ENCODE measurements at regions not wholly inside any gene's neighbourhood (a gene's known extent, or its start where the extent isn't known, plus 50 kb on each side); places are given as distances from the start of the nearest gene placed in this dataset.
"Not testable (repeated sequence)": the region's sequence is repeated elsewhere in the genome, so short reads cannot be mapped to it uniquely, and the experiment has no call there.

DNA sequence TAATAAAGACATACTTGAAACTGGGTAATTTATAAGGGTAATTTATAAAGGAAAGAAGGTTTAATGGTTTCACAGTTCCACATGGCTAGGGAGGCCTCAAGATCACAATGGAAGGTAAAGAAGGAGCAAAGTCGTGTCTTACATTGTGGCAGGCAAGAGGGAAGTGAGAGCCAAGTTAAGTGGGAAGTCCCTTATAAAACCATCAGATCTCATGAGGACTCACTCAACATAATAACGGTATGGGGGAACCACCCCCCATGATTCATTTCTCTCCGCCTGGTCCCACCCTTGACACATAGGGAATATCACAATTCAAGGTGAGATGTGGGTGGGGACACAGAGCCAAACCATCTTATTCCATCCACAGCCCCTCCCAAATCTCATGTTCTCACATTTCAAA, 76.8 kb upstream of the ZNF678 start:
- TF ChIP-seq, protein P1, sequence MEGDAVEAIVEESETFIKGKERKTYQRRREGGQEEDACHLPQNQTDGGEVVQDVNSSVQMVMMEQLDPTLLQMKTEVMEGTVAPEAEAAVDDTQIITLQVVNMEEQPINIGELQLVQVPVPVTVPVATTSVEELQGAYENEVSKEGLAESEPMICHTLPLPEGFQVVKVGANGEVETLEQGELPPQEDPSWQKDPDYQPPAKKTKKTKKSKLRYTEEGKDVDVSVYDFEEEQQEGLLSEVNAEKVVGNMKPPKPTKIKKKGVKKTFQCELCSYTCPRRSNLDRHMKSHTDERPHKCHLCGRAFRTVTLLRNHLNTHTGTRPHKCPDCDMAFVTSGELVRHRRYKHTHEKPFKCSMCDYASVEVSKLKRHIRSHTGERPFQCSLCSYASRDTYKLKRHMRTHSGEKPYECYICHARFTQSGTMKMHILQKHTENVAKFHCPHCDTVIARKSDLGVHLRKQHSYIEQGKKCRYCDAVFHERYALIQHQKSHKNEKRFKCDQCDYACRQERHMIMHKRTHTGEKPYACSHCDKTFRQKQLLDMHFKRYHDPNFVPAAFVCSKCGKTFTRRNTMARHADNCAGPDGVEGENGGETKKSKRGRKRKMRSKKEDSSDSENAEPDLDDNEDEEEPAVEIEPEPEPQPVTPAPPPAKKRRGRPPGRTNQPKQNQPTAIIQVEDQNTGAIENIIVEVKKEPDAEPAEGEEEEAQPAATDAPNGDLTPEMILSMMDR (conservative IDR thresholded peaks at IDR 0.05; ENCODE audit: low read depth, low read length), result no peak
- no peak for DNase-seq (ENCODE audit: low read depth)
- H3K4me3 ChIP-seq (ENCODE audit: low read length), result no peak overlapping the region

DNA sequence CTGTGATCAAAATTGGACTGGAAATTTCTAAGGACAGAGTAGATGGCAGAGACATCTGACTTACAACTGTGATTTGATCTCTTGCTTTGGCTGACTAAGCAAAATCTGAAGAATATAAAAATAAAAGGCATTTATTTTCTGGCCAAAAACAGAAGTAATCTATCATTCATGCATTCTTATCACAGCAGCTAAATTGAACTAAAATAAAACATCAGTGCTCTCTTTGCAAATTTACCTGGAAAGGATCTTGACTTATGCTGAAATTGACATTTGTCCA, 81.4 kb upstream of the ZNF678 start:
- no peak for DNase-seq (ENCODE audit: low read depth)
- TF ChIP-seq, protein P1 (conservative IDR thresholded peaks at IDR 0.05; ENCODE audit: low read depth, low read length), result no peak
- no peak overlapping the region for H3K4me3 ChIP-seq (ENCODE audit: low read length)

DNA sequence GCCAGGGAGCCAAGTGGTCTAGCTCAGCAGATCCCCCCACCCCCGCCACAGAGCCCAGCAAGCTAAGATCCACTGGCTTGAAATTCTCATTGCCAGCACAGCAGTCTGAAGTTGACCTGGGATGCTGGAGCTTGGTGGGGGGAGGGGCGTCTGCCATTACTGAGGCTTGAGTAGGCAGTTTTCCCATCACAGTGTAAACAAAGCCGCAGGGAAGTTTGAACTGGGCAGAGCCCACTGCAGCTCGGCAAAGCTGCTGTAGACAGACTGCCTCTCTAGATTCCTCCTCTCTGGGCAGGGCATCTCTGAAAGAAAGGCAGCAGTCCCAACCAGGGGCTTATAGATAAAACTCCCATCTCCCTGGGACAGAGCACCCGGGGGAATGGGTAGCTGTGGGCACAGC, 89.3 kb upstream of the ZNF678 start:
- not testable (repeated sequence) for DNase-seq (ENCODE audit: low read depth)

DNA sequence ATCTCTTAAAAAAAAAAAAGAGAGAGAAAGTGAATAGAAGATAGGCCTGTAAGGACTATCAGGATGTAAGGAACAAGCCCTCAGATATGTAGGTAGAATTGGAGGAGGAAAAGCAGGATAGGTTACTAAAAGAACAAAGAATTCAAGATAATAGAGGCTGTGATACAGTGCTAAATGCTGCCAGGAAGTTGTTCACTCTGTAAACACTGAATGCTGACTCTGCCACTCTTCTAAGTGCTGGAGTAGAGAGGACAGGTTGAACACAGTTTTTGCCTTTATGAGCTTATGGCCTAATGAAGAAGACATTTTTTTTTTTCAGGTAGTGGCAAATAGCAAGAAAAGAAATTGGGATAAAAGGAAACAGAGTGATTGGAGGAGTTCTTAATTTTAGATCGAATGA, 90.6 kb upstream of the ZNF678 start:
- TF ChIP-seq, protein P1 (conservative IDR thresholded peaks at IDR 0.05; ENCODE audit: low read depth, low read length), result no peak
- no peak overlapping the region for H3K4me3 ChIP-seq (ENCODE audit: low read length)
- DNase-seq (ENCODE audit: low read depth), result no peak

More for the DNA sequence above, 89.3 kb upstream of the ZNF678 start:
- not testable (repeated sequence) for H3K4me3 ChIP-seq (ENCODE audit: low read length)

DNA sequence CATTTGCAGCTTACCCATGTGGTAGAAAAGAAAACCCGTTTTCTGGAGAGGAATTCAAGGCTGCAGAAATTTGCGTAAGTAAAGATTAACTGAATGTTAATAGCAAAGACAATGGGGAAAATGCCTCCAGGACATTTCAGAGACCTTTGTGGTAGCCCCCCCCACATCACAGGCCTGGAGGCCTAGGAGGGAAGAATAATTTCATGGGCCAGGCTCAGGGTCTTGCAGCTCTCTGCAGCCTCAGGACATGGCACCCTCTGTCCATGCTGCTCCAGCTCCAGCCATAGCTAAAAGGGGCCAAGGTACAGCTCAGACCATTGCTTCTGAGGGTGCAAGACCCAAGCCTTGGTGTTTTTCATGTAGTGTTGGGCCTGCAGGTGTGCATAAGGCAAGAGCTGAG, 92.7 kb upstream of the ZNF678 start:
- no peak for DNase-seq (ENCODE audit: low read depth)
- no peak overlapping the region for H3K4me3 ChIP-seq (ENCODE audit: low read length)
- TF ChIP-seq, protein P1 (conservative IDR thresholded peaks at IDR 0.05; ENCODE audit: low read depth, low read length), result no peak

DNA sequence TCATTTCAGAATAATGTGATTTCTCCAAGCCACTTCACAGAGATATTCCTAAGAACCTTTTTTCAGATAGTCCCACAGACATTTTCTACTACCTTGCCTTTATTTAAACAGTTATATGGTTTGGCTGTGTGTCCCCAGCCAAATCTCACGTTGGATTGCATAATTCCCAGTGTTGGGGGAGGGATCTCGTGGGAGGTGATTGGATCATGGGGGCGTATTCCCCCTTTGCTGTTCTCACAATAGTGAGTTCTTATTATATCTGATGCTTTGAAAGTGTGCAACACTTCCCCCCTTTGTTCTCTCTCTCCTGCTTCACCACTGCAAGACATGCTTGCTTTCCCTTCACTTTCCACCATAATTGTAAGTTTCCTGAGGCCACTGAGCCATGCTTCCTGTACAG, 93.6 kb upstream of the ZNF678 start:
- TF ChIP-seq, protein P1 (conservative IDR thresholded peaks at IDR 0.05; ENCODE audit: low read depth, low read length), result no peak
- no peak overlapping the region for H3K4me3 ChIP-seq (ENCODE audit: low read length)
- DNase-seq (ENCODE audit: low read depth), result no peak

DNA sequence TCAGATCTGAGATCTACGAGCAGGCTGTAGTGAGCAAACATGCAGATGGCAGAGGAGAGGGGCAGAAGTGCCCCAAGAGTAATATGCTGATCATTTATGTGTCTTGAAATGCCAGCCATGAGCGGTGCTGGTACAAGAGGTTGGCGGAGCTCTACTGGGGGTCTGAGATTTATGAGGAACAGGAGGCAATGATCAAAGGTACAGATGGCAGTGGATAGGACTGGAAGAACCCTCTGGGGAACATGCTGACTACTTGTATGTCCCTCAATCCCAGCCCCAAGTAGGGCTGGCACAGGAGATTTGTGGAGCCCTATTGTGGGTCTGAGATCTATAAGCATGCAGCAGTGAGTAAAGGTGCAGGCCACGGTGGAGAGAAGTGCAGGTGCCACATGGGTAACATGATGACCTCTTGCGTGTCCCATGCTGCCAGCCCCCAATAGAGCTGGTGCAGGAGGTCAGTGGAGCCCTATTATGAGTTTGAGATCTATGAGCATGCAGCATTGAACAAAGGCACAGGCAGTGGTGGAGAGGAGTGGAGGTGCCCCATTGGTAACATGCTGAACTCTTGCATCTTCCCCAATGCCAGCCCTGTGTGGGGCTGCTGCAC, 97.2 kb upstream of the ZNF678 start:
- TF ChIP-seq, protein P1 (conservative IDR thresholded peaks at IDR 0.05; ENCODE audit: low read depth, low read length), result no peak
- no peak for DNase-seq (ENCODE audit: low read depth)
- no peak overlapping the region for H3K4me3 ChIP-seq (ENCODE audit: low read length)

DNA sequence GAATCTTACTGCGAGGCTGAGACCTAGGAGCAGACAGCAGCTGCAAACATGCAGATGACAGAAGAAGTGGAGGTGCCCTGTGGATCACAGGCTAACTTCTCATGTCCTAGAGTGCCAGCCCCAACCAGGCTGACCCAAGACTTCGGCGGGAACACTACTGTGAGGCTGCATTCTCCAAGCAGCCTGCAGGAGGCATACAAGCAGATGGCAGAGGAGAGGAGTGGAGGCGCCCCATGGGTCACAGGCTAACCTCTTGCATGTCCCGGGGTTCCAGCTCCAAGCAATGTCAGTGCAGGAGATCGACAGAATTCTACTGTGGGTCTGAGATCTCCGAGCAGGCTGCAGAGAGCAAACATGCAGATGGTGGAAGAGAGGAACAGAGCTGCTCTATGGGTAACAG, 98.1 kb upstream of the ZNF678 start:
- DNase-seq (ENCODE audit: low read depth), result no peak
- TF ChIP-seq, protein P1 (conservative IDR thresholded peaks at IDR 0.05; ENCODE audit: low read depth, low read length), result no peak
- H3K4me3 ChIP-seq (ENCODE audit: low read length), result no peak overlapping the region
